ENCODE measurements at regions not wholly inside any gene's neighbourhood (a gene's known extent, or its start where the extent isn't known, plus 50 kb on each side); places are given as distances from the start of the nearest gene placed in this dataset.
"Not testable (repeated sequence)": the region's sequence is repeated elsewhere in the genome, so short reads cannot be mapped to it uniquely, and the experiment has no call there.

GRCh38 chr9:97096793-97097192 is 57.9 kb upstream of the CTSV start:
- WGBS, 2 donors, result 95 to 99% methylated on average over 4 of the region's 4 CpGs
- DNase-seq, result no peak
- TF ChIP-seq, protein P1, sequence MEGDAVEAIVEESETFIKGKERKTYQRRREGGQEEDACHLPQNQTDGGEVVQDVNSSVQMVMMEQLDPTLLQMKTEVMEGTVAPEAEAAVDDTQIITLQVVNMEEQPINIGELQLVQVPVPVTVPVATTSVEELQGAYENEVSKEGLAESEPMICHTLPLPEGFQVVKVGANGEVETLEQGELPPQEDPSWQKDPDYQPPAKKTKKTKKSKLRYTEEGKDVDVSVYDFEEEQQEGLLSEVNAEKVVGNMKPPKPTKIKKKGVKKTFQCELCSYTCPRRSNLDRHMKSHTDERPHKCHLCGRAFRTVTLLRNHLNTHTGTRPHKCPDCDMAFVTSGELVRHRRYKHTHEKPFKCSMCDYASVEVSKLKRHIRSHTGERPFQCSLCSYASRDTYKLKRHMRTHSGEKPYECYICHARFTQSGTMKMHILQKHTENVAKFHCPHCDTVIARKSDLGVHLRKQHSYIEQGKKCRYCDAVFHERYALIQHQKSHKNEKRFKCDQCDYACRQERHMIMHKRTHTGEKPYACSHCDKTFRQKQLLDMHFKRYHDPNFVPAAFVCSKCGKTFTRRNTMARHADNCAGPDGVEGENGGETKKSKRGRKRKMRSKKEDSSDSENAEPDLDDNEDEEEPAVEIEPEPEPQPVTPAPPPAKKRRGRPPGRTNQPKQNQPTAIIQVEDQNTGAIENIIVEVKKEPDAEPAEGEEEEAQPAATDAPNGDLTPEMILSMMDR (IDR thresholded peaks at IDR 0.05), result no peak
- no peak for TF ChIP-seq POLR2A (IDR thresholded peaks at IDR 0.05)
- H3K9me3 ChIP-seq, result no peaks in the 10 kb centered on the region
- H3K27ac ChIP-seq, result no peak overlapping the region
- H3K36me3 ChIP-seq (ENCODE audit: low read depth, missing control alignments), result no peaks in the 10 kb centered on the region
- H3K4me1 ChIP-seq, result no peaks in the 10 kb centered on the region
- intact Hi-C loops (cut with DNase I; ENCODE audit: low total_unique reads), result no loop called here
- no peak overlapping the region for H3K4me3 ChIP-seq
- H3K27me3 ChIP-seq, result no peaks in the 10 kb centered on the region

DNA sequence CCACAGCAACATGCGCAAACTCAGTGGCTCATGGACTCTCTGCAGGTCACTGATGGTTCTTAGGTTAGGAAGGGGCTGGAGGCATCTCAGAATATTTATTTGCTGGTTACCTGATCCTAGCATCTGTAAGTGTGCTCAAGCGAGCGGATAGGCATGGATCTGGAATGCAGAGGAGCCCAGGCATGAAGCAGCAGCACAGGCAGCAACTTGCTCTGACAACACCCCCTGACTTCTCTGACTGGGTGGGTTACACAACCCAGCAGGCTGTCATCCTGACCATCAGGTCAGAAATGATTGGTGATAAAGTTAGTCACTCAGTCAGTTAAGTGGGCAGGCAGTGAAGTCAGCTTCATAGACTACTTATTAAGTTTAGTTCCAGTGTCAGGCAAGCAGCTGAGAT is 50.4 kb upstream of the CTSV start:
- H3K27me3 ChIP-seq; H3K36me3 ChIP-seq (ENCODE audit: low read depth, missing control alignments); intact Hi-C loops (cut with DNase I; ENCODE audit: low total_unique reads); DNase-seq; H3K4me3 ChIP-seq; H3K4me1 ChIP-seq; H3K9me3 ChIP-seq; H3K27ac ChIP-seq: not testable (repeated sequence)
- 77 to 79% methylated on average over 3 of the region's 3 CpGs for WGBS, 2 donors

Small RNAs in the stretch of these regions (small RNA-seq; reads per million reads assigned to genes)
- gene RNU6-798P, result 0 reads per million in 2 donors
